DND-41 (cell line): ENCODE measurements at regions not wholly inside any gene's neighbourhood (a gene's known extent, or its start where the extent isn't known, plus 50 kb on each side); places are given as distances from the start of the nearest gene placed in this dataset.

Experiments
- EZH2 ChIP-seq: IDR thresholded peaks from 3 replicates; pipeline ENCODE4 v1.6.1; 2012; ENCODE audit warnings: borderline replicate concordance, low read depth, mild to moderate bottlenecking, moderate library complexity, low read length, inconsistent platforms; ENCODE audit not compliant: severe bottlenecking
- TF ChIP-seq, protein P1 (sequence below): IDR thresholded peaks from 2 replicates; pipeline ENCODE4 v1.5.1; 2012; ENCODE audit warnings: borderline replicate concordance, low read length, moderate library complexity, mild to moderate bottlenecking; ENCODE audit not compliant: poor library complexity, severe bottlenecking; ENCODE audit errors: extremely low read depth

DNA sequence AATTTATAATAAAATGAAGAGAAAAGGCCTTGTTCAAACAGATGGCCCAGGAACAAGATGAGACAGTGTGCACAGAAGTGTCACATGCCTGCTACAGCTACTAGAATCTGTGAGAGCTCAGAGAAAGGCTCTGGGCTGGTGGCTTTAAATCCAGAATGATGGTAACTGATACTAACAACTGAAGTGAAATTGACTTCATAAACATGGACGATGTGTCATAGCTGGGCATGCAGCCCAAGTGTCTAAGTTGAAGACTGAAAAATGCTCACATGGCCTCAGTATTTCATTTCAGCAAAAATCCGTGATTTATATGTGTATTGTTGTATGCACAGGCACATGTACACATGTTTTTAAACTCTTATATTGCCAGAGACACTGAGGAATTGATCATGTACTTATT, 208.3 kb upstream of the RUNX1 start:
- TF ChIP-seq EZH2 = no peak
- TF ChIP-seq, protein P1, sequence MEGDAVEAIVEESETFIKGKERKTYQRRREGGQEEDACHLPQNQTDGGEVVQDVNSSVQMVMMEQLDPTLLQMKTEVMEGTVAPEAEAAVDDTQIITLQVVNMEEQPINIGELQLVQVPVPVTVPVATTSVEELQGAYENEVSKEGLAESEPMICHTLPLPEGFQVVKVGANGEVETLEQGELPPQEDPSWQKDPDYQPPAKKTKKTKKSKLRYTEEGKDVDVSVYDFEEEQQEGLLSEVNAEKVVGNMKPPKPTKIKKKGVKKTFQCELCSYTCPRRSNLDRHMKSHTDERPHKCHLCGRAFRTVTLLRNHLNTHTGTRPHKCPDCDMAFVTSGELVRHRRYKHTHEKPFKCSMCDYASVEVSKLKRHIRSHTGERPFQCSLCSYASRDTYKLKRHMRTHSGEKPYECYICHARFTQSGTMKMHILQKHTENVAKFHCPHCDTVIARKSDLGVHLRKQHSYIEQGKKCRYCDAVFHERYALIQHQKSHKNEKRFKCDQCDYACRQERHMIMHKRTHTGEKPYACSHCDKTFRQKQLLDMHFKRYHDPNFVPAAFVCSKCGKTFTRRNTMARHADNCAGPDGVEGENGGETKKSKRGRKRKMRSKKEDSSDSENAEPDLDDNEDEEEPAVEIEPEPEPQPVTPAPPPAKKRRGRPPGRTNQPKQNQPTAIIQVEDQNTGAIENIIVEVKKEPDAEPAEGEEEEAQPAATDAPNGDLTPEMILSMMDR = no peak
